Thyroid gland (tissue), 4 donors: ENCODE measurements at regions not wholly inside any gene's neighbourhood (a gene's known extent, or its start where the extent isn't known, plus 50 kb on each side); places are given as distances from the start of the nearest gene placed in this dataset.

ENCODE experiments used
- CTCF ChIP-seq, 6 experiments: fragments of 200-600 bp in 3 of 6; fragments of 450-650 bp in 3 of 6; sonication (generic) in 3 of 6; IDR thresholded peaks; one replicate each; pipeline ENCODE4 v1.5.1; 2016 to 2019; ENCODE audit warnings: antibody characterized with exemption in 6 of 6, mild to moderate bottlenecking in 2 of 6, inconsistent platforms in 1 of 6, moderate library complexity in 1 of 6
- POLR2A ChIP-seq, 2 donors: fragments of 450-650 bp; IDR thresholded peaks; one replicate each; pipeline ENCODE4 v1.6.1; 2017; ENCODE audit warnings: antibody characterized with exemption in 2 of 2, mild to moderate bottlenecking in 2 of 2, moderate library complexity in 1 of 2

- no peak for TF ChIP-seq CTCF (IDR thresholded peaks at IDR 0.05)
- no peak for TF ChIP-seq POLR2A (IDR thresholded peaks at IDR 0.05)
These were observed 498.3 kb upstream of the LRRTM4 start for GRCh38 chr2:78020491-78020890.
